MM.1S (cell line): ENCODE measurements at regions not wholly inside any gene's neighbourhood (a gene's known extent, or its start where the extent isn't known, plus 50 kb on each side); places are given as distances from the start of the nearest gene placed in this dataset.

Experiments
- DNase-seq: peaks from one replicate; pipeline ENCODE4 v3.0.0-alpha.2; 2015
- H2AFZ ChIP-seq: fragments of 300-600 bp; sonication (generic); 2 replicates; pipeline ENCODE4 v1.6.0; 2016; ENCODE audit warnings: antibody characterized with exemption, low read length
- H3F3A ChIP-seq: fragments of 300-600 bp; sonication (generic); 2 replicates; pipeline ENCODE4 v1.6.1; 2016; ENCODE audit warnings: mild to moderate bottlenecking, antibody characterized with exemption, low read length, moderate library complexity, mixed read lengths; ENCODE audit not compliant: insufficient read depth
- H3K27ac ChIP-seq: fragments of 300-600 bp; sonication (generic); 2 replicates; pipeline ENCODE4 v1.5.1; 2016; ENCODE audit warnings: mild to moderate bottlenecking, low read length
- H3K27me3 ChIP-seq: fragments of 300-600 bp; sonication (generic); replicated peaks from 2 replicates; pipeline ENCODE4 v1.6.0; 2016; ENCODE audit warnings: low read length; ENCODE audit not compliant: insufficient read depth
- H3K36me3 ChIP-seq: fragments of 300-600 bp; sonication (generic); replicated peaks from 2 replicates; pipeline ENCODE4 v1.6.1; 2016; ENCODE audit warnings: mild to moderate bottlenecking, low read length, mixed read lengths; ENCODE audit not compliant: insufficient read depth
- H3K4me1 ChIP-seq: fragments of 300-600 bp; sonication (generic); 2 replicates; pipeline ENCODE4 v1.6.1; 2016; ENCODE audit warnings: low read length, mixed read lengths
- H3K4me2 ChIP-seq: fragments of 300-600 bp; sonication (generic); 2 replicates; pipeline ENCODE4 v1.6.0; 2016; ENCODE audit warnings: low read depth, low read length
- H3K4me3 ChIP-seq: fragments of 300-600 bp; sonication (generic); 2 replicates; pipeline ENCODE4 v1.5.1; 2016; ENCODE audit warnings: low read length, mixed read lengths
- H3K79me2 ChIP-seq: fragments of 300-600 bp; sonication (generic); 2 replicates; pipeline ENCODE4 v1.6.1; 2016; ENCODE audit warnings: mixed run types, low read length, mixed read lengths
- H3K9ac ChIP-seq: fragments of 300-600 bp; sonication (generic); 2 replicates; pipeline ENCODE4 v1.6.1; 2016; ENCODE audit warnings: low read length, mixed read lengths
- H3K9me2 ChIP-seq: fragments of 300-600 bp; sonication (generic); replicated peaks from 2 replicates; pipeline ENCODE4 v1.6.1; 2016; ENCODE audit warnings: mild to moderate bottlenecking, low read length, mixed read lengths; ENCODE audit not compliant: insufficient read depth
- H3K9me3 ChIP-seq: fragments of 300-600 bp; sonication (generic); replicated peaks from 2 replicates; pipeline ENCODE4 v1.6.1; 2016; ENCODE audit warnings: mild to moderate bottlenecking, low read length, mixed read lengths; ENCODE audit not compliant: insufficient read depth
- H4K20me1 ChIP-seq: fragments of 300-600 bp; sonication (generic); 2 replicates; pipeline ENCODE4 v1.6.1; 2016; ENCODE audit warnings: mild to moderate bottlenecking, low read length, moderate library complexity, mixed read lengths; ENCODE audit not compliant: insufficient read depth
- CTCF ChIP-seq: fragments of 300-600 bp; sonication (generic); IDR thresholded peaks from 2 replicates; pipeline ENCODE4 v1.5.1; 2016; ENCODE audit warnings: antibody characterized with exemption, low read length, mixed read lengths
- EZH2 ChIP-seq: fragments of 300-600 bp; sonication (generic); optimal IDR thresholded peaks from 2 replicates; pipeline ENCODE3; 2017; ENCODE audit warnings: low read depth, mild to moderate bottlenecking, antibody characterized with exemption, low read length, mixed read lengths
- EZH2phosphoT487 ChIP-seq: fragments of 300-600 bp; sonication (generic); IDR thresholded peaks from 2 replicates; pipeline ENCODE4 v1.6.1; 2018; ENCODE audit warnings: antibody characterized with exemption, low read length

GRCh38 chr9:86545090-86545489 is 190.9 kb upstream of the TUT7 start:
- H2AFZ ChIP-seq, result no peak overlapping the region
- H3K4me1 ChIP-seq, result no peaks in the 10 kb centered on the region
- no peaks in the 10 kb centered on the region for H3K36me3 ChIP-seq
- no peak overlapping the region for H3K27ac ChIP-seq
- H4K20me1 ChIP-seq, result no peaks in the 10 kb centered on the region
- no peaks in the 10 kb centered on the region for H3K79me2 ChIP-seq
- no peaks in the 10 kb centered on the region for H3K9me2 ChIP-seq
- no peaks in the 10 kb centered on the region for H3K9me3 ChIP-seq
- H3K4me3 ChIP-seq, result no peak overlapping the region
- no peaks in the 10 kb centered on the region for H3F3A ChIP-seq
- no peak overlapping the region for H3K9ac ChIP-seq
- no peak for DNase-seq
- TF ChIP-seq CTCF (no peak), EZH2phosphoT487 (no peak), EZH2 (no peak)
- no peaks in the 10 kb centered on the region for H3K27me3 ChIP-seq
- no peak overlapping the region for H3K4me2 ChIP-seq

DNA sequence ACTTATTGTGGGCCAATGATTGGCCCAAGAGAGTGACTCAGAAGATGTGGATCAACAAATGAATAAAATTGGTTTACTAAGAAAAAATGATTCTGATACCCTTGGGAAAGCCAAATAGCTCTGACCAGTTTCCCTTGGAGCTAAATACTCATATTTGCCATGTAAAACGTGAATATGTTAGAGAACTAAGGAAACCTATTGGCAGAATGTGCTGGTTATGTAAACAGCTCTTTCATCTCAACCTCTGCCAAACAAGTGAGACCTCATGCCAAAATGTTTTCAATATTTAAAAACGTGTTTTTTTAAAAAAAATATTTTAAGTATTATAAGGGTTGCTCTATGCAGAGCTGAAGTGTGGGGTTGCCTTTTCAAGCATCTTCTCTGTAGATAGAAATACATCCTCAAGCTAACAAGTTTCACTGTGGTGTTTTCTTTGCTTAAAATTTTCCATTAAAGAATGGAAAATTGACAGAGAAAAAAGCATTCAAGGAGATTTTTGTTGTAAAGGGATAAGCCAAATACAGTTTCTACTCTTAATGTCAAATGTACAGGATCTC is 186.9 kb upstream of the TUT7 start:
- no peaks in the 10 kb centered on the region for H3K9me3 ChIP-seq

GRCh38 chr9:86535406-86535915 is 181.3 kb upstream of the TUT7 start:
- Histone ChIP-seq H3K9me3 (no peaks in the 10 kb centered on the region), H3K27ac (no peak overlapping the region), H4K20me1 (no peaks in the 10 kb centered on the region), H3K9ac (no peak overlapping the region), H3K27me3 (no peaks in the 10 kb centered on the region), H3K4me2 (no peak overlapping the region), H2AFZ (no peak overlapping the region), H3K36me3 (no peaks in the 10 kb centered on the region), H3K9me2 (no peaks in the 10 kb centered on the region), H3K79me2 (no peaks in the 10 kb centered on the region), H3K4me3 (no peak overlapping the region), H3F3A (no peaks in the 10 kb centered on the region), H3K4me1 (no peaks in the 10 kb centered on the region)
- no peak for TF ChIP-seq EZH2
- no peak for TF ChIP-seq CTCF
- no peak for TF ChIP-seq EZH2phosphoT487
- DNase-seq, result no peak

More for the DNA sequence above, 186.9 kb upstream of the TUT7 start:
- Histone ChIP-seq H3K79me2 (no peaks in the 10 kb centered on the region), H3K4me2 (no peak overlapping the region), H3K36me3 (no peaks in the 10 kb centered on the region), H3K9ac (no peak overlapping the region), H3K4me3 (no peak overlapping the region), H3F3A (no peaks in the 10 kb centered on the region), H3K9me2 (no peaks in the 10 kb centered on the region), H4K20me1 (no peaks in the 10 kb centered on the region), H2AFZ (no peak overlapping the region), H3K27ac (no peak overlapping the region), H3K27me3 (no peaks in the 10 kb centered on the region), H3K4me1 (no peaks in the 10 kb centered on the region)
- no peak for TF ChIP-seq EZH2phosphoT487
- no peak for TF ChIP-seq CTCF
- no peak for TF ChIP-seq EZH2
- DNase-seq, result no peak
